NCI-H748 treated with DMSO at 0.1 percent for 48 hours (cell line): ENCODE measurements at regions not wholly inside any gene's neighbourhood (a gene's known extent, or its start where the extent isn't known, plus 50 kb on each side); places are given as distances from the start of the nearest gene placed in this dataset.
A peak's percentile ranks its signal among the peaks of the same experiment; 100 is the strongest.
"Not testable (repeated sequence)": the region's sequence is repeated elsewhere in the genome, so short reads cannot be mapped to it uniquely, and the experiment has no call there.

ENCODE experiments used
- DNase-seq: peaks from one replicate; lab custom pipeline; 2025; lab: John Stamatoyannopoulos, UW

DNA sequence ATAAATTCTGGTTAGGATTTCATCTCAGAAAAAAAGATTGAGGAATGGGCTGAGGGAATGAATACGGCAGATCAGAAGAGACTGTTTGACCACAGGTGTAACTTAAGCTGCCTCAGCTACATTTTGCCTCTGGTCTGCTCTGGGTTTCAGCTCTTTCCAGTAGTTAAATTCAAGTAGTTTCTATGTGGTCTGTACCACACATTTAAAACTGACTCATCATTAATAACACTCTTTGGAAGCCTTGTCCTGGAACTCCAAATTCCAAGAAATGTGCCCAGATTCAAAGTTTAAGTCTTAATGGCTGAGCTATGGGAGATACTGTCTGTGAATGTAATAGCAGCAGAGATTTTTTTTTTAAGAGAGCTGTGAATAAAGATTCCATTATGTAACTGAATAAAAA, 133.1 kb upstream of the IGSF10 start:
- no peak for DNase-seq

- no peak for DNase-seq
These were observed 131.4 kb upstream of the IGSF10 start for GRCh38 chr3:151592287-151592686.

DNA sequence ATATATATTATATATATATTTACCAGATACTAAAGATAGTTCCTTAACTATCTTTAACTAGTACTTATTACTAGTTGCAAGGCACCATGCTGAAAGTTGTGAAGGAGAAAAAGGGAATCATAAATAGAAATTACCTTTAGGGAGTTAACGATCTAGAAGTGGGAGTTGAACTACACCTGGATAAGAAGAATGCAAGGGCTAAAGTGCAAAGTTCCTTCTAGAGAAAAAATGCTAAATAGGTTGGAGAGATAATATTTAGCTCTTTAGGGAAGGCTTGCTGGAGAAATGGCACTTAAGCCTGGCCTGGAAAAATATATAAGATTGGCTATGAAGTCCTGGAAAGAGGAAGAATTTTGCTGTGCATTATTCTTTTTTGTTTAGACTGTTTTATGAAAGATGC, 130.6 kb upstream of the IGSF10 start:
- no peak for DNase-seq

DNA sequence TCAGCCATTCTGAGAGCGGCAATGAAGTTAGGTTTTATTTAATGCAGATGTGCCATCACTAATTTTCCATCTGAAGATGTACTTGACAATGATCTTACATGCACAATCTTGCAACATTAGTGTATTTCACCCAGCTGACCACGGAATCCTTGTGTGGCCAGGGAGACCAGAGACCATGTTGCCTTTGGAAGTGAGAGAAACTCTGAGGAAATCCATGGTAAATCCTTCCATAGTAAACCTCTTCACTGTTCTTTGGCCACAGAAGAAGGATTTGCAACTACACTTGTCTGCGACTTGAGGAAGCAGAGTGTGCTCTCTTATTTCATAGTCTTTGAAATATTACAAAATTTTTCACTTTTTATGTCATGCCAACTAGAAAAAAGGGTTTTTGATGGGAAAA, 128.4 kb upstream of the IGSF10 start:
- DNase-seq, result no peak

GRCh38 chr3:151587659-151588058, 126.8 kb upstream of the IGSF10 start:
- DNase-seq, result not testable (repeated sequence)

GRCh38 chr3:151584566-151584965, 123.7 kb upstream of the IGSF10 start:
- DNase-seq, result no peak

DNA sequence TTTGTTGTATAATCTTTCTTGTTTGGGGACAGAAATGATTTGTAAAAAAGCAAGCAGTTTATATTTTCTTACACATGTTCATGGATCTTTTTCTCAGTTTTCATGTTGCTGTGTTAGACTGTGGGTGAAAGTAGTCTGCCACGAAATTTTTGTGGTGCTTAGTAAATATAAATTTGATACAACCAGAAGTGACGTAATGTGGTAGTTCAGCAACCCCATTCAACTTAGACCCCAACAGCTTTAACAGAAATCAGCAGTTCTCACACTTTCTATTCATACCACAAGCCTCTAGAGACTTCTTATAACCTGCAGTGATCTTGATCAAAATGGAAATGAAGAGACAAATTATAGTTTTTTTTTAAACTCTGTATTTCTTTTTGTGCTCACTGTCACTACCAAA, 120.2 kb upstream of the IGSF10 start:
- no peak for DNase-seq

GRCh38 chr3:151580591-151580990, 119.7 kb upstream of the IGSF10 start:
- DNase-seq, result no peak

- DNase-seq, result no peak
These were observed 118.9 kb upstream of the IGSF10 start for GRCh38 chr3:151579571-151580270.

DNA sequence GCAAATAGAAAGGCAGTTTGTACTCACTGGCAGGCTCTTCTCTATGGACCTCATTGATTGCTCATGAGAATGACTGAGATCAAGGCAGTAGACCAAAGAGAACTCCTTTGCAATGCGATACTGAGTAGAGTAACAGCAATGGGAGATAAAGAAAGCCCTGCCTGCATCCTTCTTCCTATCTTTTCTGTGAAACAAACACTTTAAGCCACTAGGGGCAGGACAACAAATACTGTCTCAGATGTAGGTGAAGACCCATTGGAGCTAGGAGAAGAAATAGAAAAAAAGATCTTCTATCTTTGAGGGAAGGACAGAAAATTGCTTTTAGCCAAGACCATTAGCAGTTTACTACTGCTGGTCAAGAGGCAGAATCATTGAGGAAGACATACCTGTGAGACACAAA, 117.6 kb upstream of the IGSF10 start:
- DNase-seq, result no peak

DNA sequence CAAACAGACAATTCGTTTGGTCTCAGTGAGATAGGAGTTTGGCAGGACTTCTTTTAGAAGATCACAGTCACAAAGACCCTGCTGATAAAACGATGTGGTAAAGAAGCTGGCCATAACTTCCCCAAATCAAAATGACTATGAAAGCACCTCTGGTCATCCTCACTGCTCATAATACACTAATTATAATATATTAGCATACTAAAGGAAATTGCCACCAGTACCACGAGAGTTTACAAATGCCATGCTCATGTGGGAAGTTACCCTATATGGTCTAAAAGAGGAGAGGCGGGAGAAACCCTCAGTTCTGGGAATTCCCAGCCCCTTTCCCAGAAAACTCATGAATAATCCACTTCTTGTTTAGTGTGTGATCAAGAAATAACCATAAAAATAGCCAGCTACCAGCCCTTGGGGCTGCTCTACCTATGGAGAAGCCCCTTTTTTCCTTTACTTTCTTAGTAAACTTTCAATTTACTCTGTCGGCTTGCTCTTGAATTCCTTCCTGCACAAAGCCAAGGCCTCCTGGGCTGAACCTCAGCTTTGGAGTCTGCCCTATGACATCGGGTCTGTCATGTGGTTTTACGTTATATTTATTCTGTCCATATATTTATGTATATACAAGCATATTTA, 115.8 kb upstream of the IGSF10 start:
- no peak for DNase-seq

DNA sequence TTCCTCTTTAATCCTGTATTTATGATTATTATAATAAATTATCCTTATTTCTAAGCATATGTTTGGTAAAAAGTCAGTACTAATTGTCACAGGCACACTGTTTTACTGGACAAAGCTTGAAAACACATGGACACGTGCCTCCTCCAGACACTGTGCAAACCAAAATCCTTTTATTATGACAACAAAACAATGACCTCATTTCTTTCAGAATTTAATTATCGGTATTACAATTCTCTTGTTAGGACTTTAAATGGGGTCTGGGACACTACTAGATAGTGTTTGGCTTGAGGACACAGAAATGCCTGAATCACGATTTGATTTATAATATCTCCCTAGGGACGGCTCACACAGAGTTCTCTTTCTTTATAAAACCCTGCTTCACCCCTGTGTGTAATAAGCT, 107.3 kb upstream of the IGSF10 start:
- DNase-seq, result peak; percentile 9

DNA sequence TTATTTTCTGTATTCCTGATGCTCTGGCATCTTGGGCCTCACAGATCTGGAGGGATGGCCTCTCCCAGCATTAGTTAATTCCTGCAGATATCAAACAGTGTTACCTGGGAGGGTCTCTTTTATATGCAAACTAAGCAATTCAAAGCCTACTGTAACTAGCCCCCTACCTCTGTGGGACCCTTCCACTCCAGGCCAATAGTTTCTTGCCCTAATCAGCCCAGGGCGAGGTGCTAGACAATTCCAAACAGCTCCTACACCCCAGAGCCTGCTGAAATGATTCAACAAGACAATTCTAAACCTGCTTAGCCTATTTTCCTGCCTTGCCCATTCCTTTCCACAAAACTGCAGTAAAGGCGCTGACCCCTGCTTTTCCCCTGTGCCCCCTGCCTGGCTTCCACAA, 106.6 kb upstream of the IGSF10 start:
- no peak for DNase-seq

- no peak for DNase-seq
These were observed 103.4 kb upstream of the IGSF10 start for GRCh38 chr3:151564261-151564660.

DNA sequence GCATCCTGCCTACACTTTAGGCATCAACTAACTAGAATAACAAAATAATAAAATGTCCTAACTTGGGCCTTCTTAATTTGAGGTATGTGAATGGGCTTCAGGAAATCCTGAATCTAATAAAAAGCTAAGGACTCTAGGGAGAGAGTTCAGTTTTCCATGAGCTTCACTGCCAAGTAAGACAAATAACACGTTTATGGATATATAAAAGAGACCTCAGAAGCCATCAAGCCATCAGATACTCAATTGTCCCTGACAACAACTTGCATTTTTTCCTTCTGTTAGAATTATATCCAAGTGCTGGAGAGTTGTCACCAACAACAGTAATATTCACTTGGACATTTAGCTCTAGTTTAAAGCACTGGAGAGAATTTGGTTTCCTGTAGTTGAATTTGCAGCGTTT, 102.4 kb upstream of the IGSF10 start:
- no peak for DNase-seq

GRCh38 chr3:151562891-151563290, 102.0 kb upstream of the IGSF10 start:
- DNase-seq, result no peak

DNA sequence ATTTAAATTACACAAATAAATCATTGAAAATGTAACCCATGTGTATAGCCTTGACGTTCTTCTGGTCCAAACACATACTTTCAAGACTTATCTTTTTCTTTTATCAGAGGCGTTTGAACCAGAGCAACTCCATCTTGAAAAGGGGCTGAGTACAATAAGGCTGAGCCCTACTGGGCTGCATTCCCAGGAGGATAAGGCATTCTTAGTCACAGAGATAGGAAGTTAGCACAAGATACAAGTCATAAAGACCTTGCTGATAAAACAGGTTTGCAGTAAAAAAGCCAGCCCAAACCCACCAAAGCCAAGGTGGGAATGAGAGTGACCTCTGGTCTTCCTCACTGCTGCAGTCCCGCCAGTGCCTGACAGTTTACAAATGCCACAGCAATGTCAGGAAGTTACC, 101.0 kb upstream of the IGSF10 start:
- no peak for DNase-seq

- no peak for DNase-seq
These were observed 99.9 kb upstream of the IGSF10 start for GRCh38 chr3:151560738-151561137.

DNA sequence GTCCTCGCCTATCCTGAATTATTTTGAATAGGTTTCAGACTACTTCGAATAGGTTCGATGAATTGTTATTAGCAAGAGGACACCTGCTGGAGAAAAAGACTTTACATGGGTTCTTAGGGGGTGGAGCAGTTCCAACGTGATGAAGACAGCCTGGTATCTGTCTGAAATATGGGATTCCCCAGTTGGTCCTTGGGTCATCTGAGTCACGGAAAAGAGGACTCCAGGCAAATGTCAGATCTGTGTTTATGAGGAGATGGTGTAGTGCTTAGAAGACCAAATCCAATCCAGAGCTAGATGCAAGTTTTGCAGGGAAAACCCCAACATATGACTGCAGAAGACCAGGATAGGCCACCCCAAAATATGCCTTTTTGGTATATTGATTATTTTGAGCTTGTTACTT, 98.9 kb upstream of the IGSF10 start:
- DNase-seq, result no peak

- DNase-seq, result no peak
These were observed 97.8 kb upstream of the IGSF10 start for GRCh38 chr3:151558661-151559060.

DNA sequence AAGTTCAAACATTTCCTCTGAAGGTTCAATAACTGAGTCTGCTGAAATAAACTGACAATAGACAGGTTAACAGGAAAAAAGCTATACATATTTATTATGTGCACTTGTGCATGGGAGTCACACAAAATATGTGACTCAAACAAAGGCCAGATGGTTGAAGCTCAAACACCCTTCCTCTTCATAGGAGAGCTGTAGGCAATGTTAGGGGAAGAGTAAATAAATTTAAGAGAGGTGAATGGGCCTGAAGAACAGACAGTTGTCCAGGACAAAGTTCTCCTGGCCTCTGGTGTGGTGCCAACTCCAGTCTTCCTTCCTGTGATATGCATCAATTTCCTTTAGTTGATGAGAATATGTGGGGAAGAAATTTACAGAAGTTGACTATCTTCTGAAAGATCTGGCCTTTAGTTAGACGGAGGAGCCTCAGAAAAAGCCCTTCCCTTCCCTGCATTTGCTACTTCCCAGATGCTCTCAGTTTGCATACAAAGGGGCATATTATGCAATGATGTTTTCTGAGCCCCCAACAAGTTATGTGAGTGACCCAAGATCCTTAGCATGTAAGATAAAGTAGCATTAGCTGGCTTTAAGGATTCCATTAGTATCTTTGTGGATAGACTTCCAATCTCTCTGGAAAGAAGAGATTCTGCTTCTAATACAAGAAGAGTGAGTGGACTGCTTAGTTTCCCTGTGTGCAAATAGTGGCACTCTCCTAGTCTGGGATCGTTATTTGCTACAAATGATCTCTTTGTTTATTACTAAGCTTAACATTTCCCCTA, 96.4 kb upstream of the IGSF10 start:
- no peak for DNase-seq

DNA sequence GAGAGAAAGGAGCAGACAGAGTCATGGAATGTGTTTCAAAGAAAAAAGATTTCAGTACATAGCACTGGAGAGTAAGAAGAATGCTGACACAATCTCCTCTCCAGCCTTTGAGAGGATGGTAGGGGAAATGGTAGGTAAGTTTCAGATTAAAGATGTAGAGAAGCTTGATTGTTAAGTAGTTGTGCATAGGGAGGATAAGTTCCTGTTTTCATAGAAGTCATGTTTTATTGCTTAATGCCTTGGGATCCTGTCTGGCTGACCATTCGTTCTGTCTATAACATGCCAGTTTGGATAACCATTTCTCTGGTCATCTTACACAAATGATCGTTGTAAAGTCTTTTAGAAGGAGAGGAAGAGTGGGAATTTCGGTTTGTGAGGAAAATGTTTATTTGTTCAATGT, 95.7 kb upstream of the IGSF10 start:
- no peak for DNase-seq

GRCh38 chr3:151555523-151555922, 94.7 kb upstream of the IGSF10 start:
- DNase-seq, result no peak
